ENCODE measurements at regions not wholly inside any gene's neighbourhood (a gene's known extent, or its start where the extent isn't known, plus 50 kb on each side); places are given as distances from the start of the nearest gene placed in this dataset.

GRCh38 chr6:109303640-109304283, 78.5 kb downstream of the CD164 start:
- TF ChIP-seq EZH2 (IDR thresholded peaks at IDR 0.05) = no peak
- TF ChIP-seq POLR2AphosphoS5 (IDR thresholded peaks at IDR 0.05; ENCODE audit: borderline replicate concordance, low read depth, low read length) = no peak
- TF ChIP-seq FOXP2 (optimal IDR thresholded peaks at IDR 0.05; ENCODE audit: control extremely low read depth, extremely low read length, insufficient read depth) = no peak

All from SK-N-MC (cell line).